ENCODE measurements at regions not wholly inside any gene's neighbourhood (a gene's known extent, or its start where the extent isn't known, plus 50 kb on each side); places are given as distances from the start of the nearest gene placed in this dataset.

- DNase-seq = no peak
Observed at GRCh38 chr5:152337484-152337883, 67.6 kb downstream of the NMUR2 start.

GRCh38 chr5:152335461-152335860 lies 69.6 kb downstream of the NMUR2 start:
- DNase-seq = no peak

GRCh38 chr5:152332716-152333460 lies 72.2 kb downstream of the NMUR2 start:
- DNase-seq = no peak

GRCh38 chr5:152331718-152332117 lies 73.4 kb downstream of the NMUR2 start:
- DNase-seq = no peak

GRCh38 chr5:152331006-152331405 lies 74.1 kb downstream of the NMUR2 start:
- no peak for DNase-seq

- no peak for DNase-seq
Observed at GRCh38 chr5:152329761-152330283, 75.3 kb downstream of the NMUR2 start.

- DNase-seq = no peak
Observed at GRCh38 chr5:152329207-152329606, 75.9 kb downstream of the NMUR2 start.

- DNase-seq = no peak
Observed at GRCh38 chr5:152315942-152316341, 89.1 kb downstream of the NMUR2 start.

- no peak for DNase-seq
Observed at GRCh38 chr5:152314196-152314829, 90.8 kb downstream of the NMUR2 start.

- no peak for DNase-seq
Observed at GRCh38 chr5:152309926-152310450, 95.1 kb downstream of the NMUR2 start.

- no peak for DNase-seq
Observed at GRCh38 chr5:152306386-152306785, 98.7 kb downstream of the NMUR2 start.

- no peak for DNase-seq
Observed at GRCh38 chr5:152305525-152305924, 99.6 kb downstream of the NMUR2 start.

GRCh38 chr5:152303841-152304240 lies 101.2 kb downstream of the NMUR2 start:
- no peak for DNase-seq

- no peak for DNase-seq
Observed at GRCh38 chr5:152297866-152298265, 107.2 kb downstream of the NMUR2 start.

GRCh38 chr5:152293189-152293588 lies 111.9 kb downstream of the NMUR2 start:
- no peak for DNase-seq

GRCh38 chr5:152290181-152290580 lies 114.9 kb downstream of the NMUR2 start:
- no peak for DNase-seq

- no peak for DNase-seq
Observed at GRCh38 chr5:152288917-152289595, 116.0 kb downstream of the NMUR2 start.

- no peak for DNase-seq
Observed at GRCh38 chr5:152288499-152288898, 116.6 kb downstream of the NMUR2 start.

GRCh38 chr5:152285764-152286163 lies 119.3 kb downstream of the NMUR2 start:
- DNase-seq = no peak

GRCh38 chr5:152282331-152282730 lies 122.7 kb downstream of the NMUR2 start:
- DNase-seq = no peak

GRCh38 chr5:152277936-152278335 lies 127.1 kb downstream of the NMUR2 start:
- DNase-seq = no peak

- no peak for DNase-seq
Observed at GRCh38 chr5:152274224-152274623, 130.9 kb downstream of the NMUR2 start.

GRCh38 chr5:152271420-152271819 lies 133.7 kb downstream of the NMUR2 start:
- no peak for DNase-seq

GRCh38 chr5:152270096-152270495 lies 135.0 kb downstream of the NMUR2 start:
- DNase-seq = no peak
